Prostate gland (tissue), 2 donors: ENCODE measurements at regions not wholly inside any gene's neighbourhood (a gene's known extent, or its start where the extent isn't known, plus 50 kb on each side); places are given as distances from the start of the nearest gene placed in this dataset.

Experiments used
- DNase-seq: peaks from one replicate; pipeline ENCODE4 v3.0.0-alpha.2; 2019; ENCODE audit warnings: low spot score
- H3K27ac ChIP-seq, 2 donors: fragments of 200-600 bp; sonication (generic); 2 replicates each; pipeline ENCODE4 v1.5.1; 2017 to 2019
- H3K27me3 ChIP-seq: fragments of 200-600 bp; sonication (generic); replicated peaks from 2 replicates; pipeline ENCODE4 v1.5.1; 2019; ENCODE audit not compliant: insufficient read depth
- H3K36me3 ChIP-seq, 2 donors: fragments of 200-600 bp; sonication (generic); 1 replicate in 1 of 2; 2 replicates in 1 of 2; pipeline versions ENCODE4 v1.5.1 to v1.8.1; 2017 to 2019
- H3K4me1 ChIP-seq: fragments of 200-600 bp; sonication (generic); replicated peaks from 2 replicates; pipeline ENCODE4 v1.5.1; 2019
- H3K4me3 ChIP-seq, 2 donors: fragments of 200-600 bp; sonication (generic); 2 replicates each; pipeline ENCODE4 v1.5.1; 2017 to 2019
- H3K9me3 ChIP-seq: fragments of 200-600 bp; sonication (generic); 2 replicates; pipeline ENCODE4 v1.5.1; 2017
- CTCF ChIP-seq, 4 experiments: fragments of 200-600 bp in 2 of 4; fragments of 450-650 bp in 2 of 4; sonication (generic) in 2 of 4; IDR thresholded peaks; 1 replicate in 3 of 4; 2 replicates in 1 of 4; pipeline ENCODE4 v1.5.1; 2016 to 2019; ENCODE audit warnings: antibody characterized with exemption in 4 of 4, mild to moderate bottlenecking in 2 of 4, moderate library complexity in 2 of 4
- POLR2A ChIP-seq: fragments of 450-650 bp; IDR thresholded peaks from one replicate; pipeline ENCODE4 v1.6.1; 2016; ENCODE audit warnings: antibody characterized with exemption, mild to moderate bottlenecking
- POLR2AphosphoS5 ChIP-seq: sonication (generic); formaldehyde crosslinking; IDR thresholded peaks from one replicate; pipeline ENCODE4 v1.6.1; 2017; ENCODE audit warnings: antibody characterized with exemption
- WGBS: methylation state at CpG from one replicate; pipeline ENCODE4 v1.1.5; 2018; 5-methylcytosine and 5-hydroxymethylcytosine counted together
- intact Hi-C: fragments of 100-400 bp; cut with DNase I; formaldehyde crosslinking; loops from one replicate; pipeline ENCODE4 v1.14.2; 2022
- small RNA-seq, 2 donors: library from RNA; depleted of rRNA; stranded (forward); fragments of <200 nt; gene quantifications; one replicate each; pipeline ENCODE3, GENCODE V24; 2016

GRCh38 chr1:31521761-31522555 is 54.4 kb upstream of the TINAGL1 start:
- Histone ChIP-seq H3K4me3 (no peak overlapping the region), H3K9me3 (no peaks in the 10 kb centered on the region), H3K4me1 (no peaks in the 10 kb centered on the region), H3K27me3 (no peaks in the 10 kb centered on the region), H3K27ac (no peak overlapping the region), H3K36me3 (no peaks in the 10 kb centered on the region)
- 85% methylated on average over 14 of the region's 14 CpGs for WGBS
- intact Hi-C loops, result no loop called here
- DNase-seq, result no peak
- TF ChIP-seq POLR2A (no peak), CTCF (IDR thresholded peaks at IDR 0.05) (no peak), POLR2AphosphoS5 (no peak)

GRCh38 chr1:31522556-31522845 is 53.8 kb upstream of the TINAGL1 start:
- intact Hi-C loops, result no loop called here
- Histone ChIP-seq H3K27ac (no peak overlapping the region), H3K36me3 (no peaks in the 10 kb centered on the region), H3K4me1 (no peaks in the 10 kb centered on the region), H3K4me3 (no peak overlapping the region), H3K9me3 (no peaks in the 10 kb centered on the region), H3K27me3 (no peaks in the 10 kb centered on the region)
- DNase-seq, result no peak
- TF ChIP-seq POLR2A, result no peak
- TF ChIP-seq POLR2AphosphoS5, result no peak
- 83% methylated on average over 5 of the region's 5 CpGs for WGBS

- WGBS, result 25% methylated on average over 1 of the region's 1 CpG
- intact Hi-C loops, result no loop called here
- DNase-seq, result no peak
Measured at GRCh38 chr1:31523012-31523411, 53.3 kb upstream of the TINAGL1 start.

GRCh38 chr1:31523769-31524168 is 52.5 kb upstream of the TINAGL1 start:
- no peaks in the 10 kb centered on the region for H3K36me3 ChIP-seq
- no peaks in the 10 kb centered on the region for H3K9me3 ChIP-seq
- TF ChIP-seq POLR2A (no peak), CTCF (IDR thresholded peaks at IDR 0.05) (no peak), POLR2AphosphoS5 (no peak)
- no peak overlapping the region for H3K27ac ChIP-seq
- H3K4me1 ChIP-seq, result no peaks in the 10 kb centered on the region
- no peak for DNase-seq
- intact Hi-C loops, result no loop called here
- H3K27me3 ChIP-seq, result no peaks in the 10 kb centered on the region
- H3K4me3 ChIP-seq, result no peak overlapping the region
- WGBS, result 76% methylated on average over 5 of the region's 5 CpGs

More at GRCh38 chr1:31523012-31523411, 53.3 kb upstream of the TINAGL1 start:
- no peak overlapping the region for H3K4me3 ChIP-seq
- no peaks in the 10 kb centered on the region for H3K9me3 ChIP-seq
- no peaks in the 10 kb centered on the region for H3K4me1 ChIP-seq
- H3K27ac ChIP-seq, result no peak overlapping the region
- TF ChIP-seq CTCF (IDR thresholded peaks at IDR 0.05) (no peak), POLR2A (no peak), POLR2AphosphoS5 (no peak)
- H3K36me3 ChIP-seq, result no peaks in the 10 kb centered on the region
- no peaks in the 10 kb centered on the region for H3K27me3 ChIP-seq

- intact Hi-C loops, result no loop called here
- Histone ChIP-seq H3K27ac (no peak overlapping the region), H3K4me1 (no peaks in the 10 kb centered on the region), H3K9me3 (no peaks in the 10 kb centered on the region), H3K27me3 (no peaks in the 10 kb centered on the region), H3K36me3 (no peaks in the 10 kb centered on the region), H3K4me3 (no peak overlapping the region)
- WGBS, result 85% methylated on average over 15 of the region's 15 CpGs
- TF ChIP-seq POLR2AphosphoS5 (no peak), POLR2A (no peak), CTCF (IDR thresholded peaks at IDR 0.05) (no peak)
- no peak for DNase-seq
Measured at GRCh38 chr1:31524186-31524901, 52.0 kb upstream of the TINAGL1 start.

Small RNA genes lying in the stretch of these regions (small RNA-seq; reads per million reads assigned to genes)
- gene RF00019 (0 reads per million in 2 donors), gene RNU6-40P (0 reads per million in 2 donors)
